GM03348 (cell line): ENCODE measurements at regions not wholly inside any gene's neighbourhood (a gene's known extent, or its start where the extent isn't known, plus 50 kb on each side); places are given as distances from the start of the nearest gene placed in this dataset.

Source experiments
- DNase-seq: peaks from one replicate; pipeline ENCODE4 v3.0.0; 2012; ENCODE audit warnings: low spot score

DNA sequence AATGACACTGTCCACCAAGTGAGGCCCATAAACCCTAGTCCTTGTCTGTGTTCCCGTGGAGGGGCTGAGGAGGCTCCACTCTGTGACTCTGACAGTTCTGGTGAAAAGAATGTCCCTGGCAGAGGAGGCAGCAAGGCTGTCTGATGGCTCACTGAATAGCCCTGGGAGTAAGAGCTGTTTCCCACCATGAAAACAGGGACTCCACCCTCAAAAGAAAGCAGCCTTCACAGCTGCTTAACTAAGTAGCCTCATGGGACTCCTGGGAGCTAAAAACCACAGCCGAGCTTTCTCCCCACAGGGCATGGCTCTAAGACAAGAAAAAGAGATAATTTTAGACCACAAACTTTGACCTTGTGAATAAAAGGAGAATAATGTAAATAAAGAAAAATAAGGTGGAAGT lies 135.1 kb upstream of the FRY start:
- peak; percentile 82 for DNase-seq

DNA sequence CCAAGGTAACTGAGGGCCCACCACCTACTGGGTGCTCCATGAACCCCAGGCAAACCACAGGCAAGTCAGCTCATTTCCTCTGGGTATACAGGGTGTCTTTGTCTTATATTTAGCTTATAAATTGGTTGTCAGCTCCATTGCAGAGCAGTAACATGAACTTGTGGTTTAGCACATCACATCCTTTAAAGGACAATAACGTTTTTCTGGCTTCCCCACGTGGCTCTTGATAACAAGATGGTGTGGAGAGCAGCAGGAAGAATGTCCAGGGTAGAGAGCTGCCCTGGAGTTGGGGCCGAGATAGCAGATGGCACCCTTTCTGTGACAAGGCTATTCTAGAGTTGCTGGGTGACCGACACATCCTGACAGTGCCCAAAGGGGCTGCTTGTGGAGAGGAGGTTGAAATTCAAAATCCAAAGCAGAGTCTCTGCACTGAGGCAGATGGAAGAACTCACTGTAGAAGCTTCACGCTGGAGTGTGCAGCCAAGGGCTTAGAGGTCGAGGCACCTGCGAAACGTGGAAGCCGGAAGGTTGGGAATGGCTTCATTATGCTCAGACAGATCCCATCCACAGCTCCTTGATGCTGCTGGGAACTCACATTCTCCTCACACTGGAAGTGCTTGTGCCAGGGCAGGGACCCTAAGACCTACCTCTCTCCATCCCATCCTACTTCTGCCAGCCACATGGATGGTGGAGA lies 133.0 kb upstream of the FRY start:
- no peak for DNase-seq

DNA sequence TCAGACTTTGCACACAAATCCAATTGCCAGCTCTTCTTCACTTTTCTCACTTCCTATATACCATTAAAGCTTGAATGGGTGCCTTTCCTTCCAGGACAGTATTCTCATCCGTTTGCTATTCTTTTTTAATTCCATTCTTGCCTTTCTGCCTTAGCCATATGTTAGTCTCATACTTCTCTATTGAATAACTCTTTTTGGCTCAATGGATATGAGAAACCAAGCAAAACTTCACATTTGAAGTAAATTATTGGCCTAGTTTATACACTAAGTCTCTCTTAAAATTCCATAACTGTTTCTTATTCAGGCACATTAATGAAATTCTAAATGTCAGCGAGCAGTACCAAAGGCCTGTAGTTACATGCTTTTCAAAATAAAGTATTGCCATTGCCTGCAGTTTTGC lies 129.6 kb upstream of the FRY start:
- DNase-seq: no peak

DNA sequence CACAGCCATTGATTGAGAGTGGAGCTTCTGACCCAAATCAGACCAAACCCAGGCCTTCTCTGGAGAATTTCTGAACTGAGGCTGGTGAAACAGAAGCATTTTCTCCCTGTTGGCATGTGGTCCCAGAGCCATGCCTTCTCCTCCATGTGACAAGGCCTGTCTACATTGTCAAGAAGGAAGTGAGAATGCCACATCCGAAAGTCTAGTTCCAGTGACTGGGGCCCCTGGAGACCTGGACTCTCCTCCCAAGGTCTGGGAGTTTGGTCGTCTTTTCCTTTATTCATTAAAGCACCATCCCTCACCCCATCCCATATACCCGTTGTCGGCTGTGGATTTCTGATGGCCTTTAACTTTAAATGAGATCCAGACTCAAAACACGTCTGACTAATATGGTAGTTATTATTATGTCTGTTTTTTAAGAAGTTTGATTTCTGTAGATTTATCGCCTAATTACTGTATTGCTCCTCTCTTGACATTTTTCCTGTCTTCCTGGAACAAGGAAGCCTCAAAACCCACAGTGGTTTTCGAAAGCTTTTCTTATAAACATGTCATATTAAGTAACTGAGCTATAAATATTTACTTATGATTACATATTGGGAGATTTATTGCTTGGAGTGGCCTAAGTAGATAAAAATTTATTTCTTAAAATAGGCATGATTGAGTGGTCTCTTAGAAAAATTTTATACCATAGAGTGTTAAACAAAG lies 128.3 kb upstream of the FRY start:
- DNase-seq: no peak

DNA sequence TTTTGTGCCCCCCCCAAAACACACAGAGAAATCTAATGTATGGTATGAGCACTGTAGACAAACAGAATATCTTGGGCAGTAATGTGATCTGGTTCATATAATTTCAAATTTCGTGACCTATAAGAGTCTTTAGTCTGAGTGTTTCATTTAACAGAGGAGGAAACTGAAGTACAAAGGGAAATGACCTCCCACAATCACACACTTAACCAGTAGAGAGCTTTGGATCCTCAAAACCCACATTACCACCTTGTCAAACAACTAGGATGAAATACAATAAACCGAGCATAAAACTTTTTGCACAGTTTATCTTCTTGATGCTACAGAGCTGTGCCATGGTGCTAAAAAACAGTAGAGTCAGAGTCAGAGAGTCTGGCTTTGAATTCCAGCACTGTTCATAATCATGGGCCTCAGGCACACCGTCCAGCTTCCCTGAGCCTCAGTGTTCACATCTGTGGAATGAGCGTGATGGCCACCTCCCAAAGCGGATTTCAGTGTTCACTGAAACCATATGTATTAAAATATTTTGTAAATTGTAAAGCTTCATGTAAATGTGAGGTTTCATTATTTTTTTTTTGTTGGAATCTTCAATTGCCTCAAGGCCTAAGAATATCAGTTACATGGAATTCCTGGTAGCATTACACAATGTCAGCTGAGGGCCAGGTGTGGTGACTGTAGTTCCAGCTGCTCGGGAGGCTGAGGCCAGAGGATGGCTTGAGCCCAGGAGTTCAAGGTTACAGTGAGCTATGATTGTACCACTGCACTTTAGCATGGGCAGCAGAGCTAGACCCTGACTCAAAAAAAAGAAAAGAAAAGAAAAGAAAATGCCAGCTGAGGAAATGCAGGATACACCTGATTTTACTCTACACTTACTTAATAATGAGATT lies 126.4 kb upstream of the FRY start:
- no peak for DNase-seq

DNA sequence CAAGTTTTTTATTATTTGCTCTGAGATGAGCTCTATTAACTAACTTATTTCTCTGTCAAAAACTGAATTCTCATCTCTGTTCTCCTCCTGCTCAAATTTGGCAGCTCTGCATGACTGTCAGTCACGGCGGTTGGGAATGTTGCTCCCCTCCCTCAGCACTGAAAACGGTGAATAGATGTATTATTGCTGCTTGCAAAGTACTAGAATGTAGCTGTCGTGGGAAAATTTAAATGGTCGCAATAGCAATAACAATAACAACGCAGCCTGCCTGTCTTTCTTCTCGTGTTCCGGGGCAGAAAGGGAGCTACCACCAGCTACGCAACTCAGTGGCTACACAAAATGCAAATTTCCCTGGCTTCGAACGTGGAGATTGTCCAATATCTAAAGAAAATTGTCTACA lies 125.6 kb upstream of the FRY start:
- DNase-seq: no peak

DNA sequence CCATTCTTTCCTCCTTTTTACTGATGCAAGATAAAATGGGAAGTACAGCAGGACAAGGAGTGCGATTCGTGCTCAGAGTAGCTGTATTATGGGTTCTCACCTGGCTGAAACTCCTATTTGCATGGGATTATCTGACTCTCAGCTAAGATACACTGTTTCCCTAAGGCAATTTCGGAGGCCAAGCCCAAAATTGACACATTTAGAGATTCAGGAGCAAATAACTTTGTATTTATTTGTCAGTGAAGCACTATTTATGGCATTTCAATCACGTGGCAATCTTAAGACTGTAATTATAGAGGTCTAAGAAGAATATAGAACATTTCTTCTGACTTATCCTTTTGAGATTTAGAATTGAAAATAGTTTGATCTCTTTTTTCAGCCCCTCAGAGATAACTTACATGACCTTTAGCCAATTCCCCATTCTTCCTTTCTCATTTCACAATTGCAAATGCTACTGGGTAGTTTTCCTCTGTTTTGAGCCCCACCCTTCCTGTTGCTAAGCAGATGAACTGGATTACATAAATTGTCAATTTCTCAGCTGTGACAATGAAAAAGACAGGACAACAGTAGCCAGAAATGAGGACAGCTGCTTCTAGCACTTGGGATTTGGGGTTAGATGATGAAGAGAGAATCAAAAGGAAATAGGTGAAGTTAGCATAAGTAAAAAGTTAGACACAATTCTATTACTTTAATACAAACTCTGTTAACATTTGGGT lies 122.7 kb upstream of the FRY start:
- DNase-seq: no peak

DNA sequence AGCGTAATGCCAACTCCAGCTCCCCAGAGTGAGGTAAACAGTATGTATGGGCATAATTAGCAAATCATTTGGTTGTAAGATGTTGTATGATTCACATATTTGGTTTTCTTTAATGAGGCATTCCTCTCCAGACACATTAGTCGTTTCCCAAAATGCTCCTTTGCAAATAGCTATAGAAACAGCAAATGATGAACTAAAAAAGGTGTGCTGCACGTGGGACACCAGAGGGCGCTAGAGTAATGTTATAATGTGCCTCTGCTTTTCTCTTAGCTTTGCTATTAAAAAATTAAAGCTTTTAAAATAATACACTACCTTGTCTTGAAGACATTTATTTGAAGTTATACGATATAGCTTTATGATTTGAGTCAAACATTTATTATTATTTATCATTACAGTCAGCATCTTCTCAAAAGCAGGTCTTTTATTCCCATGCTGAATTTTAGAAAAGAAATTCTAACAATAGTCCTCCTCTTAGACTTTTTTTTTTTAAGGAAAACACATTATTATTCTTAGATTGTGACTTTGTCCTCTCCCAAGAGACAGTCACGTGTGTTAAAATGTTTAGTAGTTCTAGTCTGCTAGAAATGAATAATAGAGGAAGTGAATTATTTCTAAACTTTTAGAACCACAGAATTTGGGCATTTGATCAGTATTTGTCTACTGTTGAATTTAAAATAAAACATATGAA lies 121.6 kb upstream of the FRY start:
- peak; percentile 50 for DNase-seq

DNA sequence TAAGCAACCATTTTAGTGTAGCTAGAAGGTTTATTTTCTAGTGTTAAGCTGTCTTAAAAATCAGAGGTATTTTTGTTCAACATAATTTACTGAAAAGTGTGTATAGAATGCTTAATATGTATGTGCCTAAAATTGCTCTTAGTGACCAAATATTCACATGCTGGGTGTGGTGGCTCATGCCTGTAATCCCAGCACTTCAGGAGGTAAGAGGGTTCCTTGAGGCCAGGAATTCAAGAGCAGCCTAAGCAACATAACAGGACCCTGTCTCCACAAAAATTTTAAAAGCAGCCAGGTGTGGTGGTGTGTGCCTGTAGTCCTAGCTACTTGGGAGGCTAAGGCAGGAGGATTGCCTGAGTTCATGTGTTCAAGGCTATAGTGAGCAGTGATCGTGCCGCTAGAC lies 120.9 kb upstream of the FRY start:
- no peak for DNase-seq

DNA sequence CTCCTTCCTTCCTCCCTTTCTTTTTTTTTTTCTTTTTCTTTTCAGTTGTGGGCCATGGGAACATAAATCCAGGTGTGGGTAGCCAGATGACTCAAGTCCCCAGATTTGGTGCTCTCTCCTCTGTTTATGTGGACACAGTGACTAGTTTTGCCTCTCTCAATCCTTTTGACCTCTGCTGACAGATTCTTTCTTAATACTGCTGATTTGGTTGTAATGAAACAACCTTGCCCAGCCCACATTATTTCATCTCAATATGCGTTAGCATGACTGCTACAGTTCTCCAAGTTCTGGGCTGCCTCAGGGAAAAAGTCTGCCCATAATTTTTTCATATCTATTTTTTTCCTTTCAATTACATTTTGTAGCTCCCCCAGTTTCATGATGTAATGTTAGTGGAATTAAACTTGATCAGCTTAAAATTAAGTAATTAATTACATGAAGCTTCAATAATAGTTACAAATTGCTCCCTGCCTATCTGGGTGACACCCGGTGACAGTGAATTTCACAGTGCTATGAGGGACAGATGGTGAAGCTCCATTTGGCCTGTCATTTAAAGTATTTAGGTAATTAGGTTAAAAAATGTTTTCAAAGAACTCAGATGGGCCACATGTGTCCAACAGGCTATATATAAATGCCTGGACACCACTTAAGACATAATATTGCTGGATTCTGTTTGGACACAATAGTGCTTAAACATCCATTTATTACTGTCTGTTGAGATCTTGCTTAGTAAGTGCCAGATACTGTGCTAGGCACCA lies 118.8 kb upstream of the FRY start:
- no peak for DNase-seq

DNA sequence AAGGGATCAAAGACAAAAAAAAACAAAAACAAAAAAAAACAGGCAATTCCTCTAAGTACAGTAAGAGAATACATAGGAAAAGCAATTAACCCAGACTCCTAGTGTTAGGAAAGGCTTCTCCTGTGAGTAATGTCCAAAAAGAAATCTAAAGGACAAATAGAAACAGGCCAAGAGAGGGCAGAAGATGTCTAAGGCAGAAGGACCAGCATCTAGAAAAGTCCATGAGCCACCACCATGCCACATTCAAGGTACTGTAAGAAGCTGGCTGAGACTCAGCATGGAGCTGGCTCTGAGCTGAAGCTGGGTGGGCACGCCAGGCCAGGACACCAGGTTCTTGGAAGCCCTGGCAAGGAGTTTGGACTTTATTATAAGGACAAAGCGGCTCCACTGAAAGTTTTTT lies 118.1 kb upstream of the FRY start:
- DNase-seq: peak; percentile 41

DNA sequence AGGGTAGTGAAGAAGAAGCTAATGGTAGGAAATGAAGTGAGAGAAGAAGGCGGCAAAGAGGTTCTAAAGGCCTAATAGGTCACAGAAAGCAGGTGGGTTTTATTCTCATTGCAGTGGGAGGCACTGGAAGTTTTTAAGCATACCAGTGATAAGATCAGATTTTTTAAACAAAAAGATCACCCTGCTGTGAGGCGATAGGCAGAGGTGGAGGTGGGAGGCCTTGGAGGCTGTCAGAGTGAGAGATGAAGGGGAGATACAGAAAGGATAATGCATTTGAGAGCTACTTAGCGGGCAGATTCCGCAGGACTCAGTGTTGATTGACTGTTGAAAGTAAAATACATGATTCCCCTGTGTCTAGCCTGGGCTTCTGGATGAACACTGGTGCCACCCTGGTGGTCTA lies 116.7 kb upstream of the FRY start:
- no peak for DNase-seq

DNA sequence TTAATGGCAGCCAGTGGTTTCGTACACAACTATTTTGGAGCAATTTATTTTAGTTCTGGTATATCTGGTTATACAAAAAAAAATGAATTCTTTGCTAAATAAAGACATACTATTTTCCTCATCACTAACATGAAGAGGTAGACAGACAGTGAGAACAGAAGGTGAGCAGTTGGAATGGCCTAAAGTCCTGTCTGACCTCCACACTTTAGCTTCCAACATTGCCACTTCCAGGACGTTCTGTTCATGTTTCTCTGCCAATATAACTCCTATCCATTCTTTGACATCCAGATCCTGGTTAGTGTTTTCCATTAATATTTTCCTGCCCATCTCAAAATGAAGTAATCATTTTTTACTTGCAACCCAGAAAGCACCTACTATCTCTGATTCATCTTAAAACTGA lies 112.9 kb upstream of the FRY start:
- DNase-seq: no peak

DNA sequence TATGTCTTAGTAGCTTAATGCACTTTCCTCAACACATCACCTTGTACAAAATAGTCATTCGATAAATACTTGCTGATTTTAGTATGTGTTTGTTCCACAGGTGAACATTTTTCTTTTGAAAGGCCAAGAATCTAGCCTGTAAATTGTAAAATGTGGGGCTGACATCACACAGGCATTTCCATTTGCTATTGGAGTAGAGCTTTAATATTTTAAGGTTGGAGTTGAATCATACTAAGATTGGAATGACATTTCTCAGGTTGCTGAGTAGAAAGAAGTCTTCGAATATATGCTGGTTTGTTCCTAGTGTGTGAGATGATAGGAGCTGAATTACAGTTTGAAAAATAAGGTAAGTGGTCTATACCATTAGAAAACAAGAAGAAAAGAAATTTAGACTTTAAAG lies 112.3 kb upstream of the FRY start:
- no peak for DNase-seq

DNA sequence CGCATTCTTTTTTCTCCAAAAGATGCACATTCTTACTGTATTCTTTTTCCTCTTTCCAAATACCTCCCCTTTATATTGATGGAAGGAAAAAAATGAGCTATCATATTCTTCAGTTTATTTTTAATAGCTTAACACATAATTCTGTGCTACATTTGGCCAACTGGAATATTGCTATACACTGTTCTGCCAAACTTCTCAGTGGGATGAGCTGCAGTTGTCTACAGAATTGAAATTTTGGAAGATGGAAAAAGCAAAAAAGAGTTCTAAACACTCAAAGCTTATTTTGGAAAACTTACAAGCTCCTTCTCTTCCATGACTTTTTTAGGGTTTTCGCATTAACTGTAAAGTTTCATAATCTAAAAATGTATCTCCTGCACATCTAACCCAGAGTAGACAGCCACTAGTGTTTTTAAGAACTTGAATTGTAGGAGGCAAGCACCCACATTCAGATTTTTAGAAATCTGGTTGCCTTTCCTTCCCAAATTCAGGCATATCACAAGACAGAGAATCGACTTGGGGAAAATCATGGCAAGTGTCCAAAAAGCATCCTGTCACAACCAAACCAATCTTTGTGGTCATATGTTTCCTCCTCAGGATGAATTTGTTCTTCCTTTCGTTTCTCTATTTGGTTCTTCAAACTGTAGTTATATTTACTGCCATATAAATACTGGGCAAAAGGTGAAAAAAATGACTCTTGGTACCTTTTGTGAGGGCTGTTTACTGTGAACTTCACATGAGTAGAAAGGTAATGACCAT lies 111.4 kb upstream of the FRY start:
- no peak for DNase-seq

DNA sequence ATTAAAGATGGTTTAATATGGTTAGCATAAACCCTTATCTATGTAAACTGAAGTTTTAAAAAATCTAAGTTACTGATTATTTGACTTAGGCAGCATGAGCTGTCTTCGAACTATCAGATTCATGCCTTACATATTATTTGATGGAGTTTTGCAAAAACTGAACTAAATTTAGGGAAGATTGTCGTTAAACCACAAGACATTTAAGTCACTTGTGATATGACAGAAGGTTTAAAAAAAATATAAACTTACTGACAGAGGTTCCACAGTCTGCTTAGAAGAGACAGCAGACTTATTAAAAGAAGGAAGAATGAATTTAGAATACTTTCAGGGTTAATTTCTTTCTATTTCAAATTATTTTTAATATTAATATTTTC lies 110.9 kb upstream of the FRY start:
- DNase-seq: no peak

DNA sequence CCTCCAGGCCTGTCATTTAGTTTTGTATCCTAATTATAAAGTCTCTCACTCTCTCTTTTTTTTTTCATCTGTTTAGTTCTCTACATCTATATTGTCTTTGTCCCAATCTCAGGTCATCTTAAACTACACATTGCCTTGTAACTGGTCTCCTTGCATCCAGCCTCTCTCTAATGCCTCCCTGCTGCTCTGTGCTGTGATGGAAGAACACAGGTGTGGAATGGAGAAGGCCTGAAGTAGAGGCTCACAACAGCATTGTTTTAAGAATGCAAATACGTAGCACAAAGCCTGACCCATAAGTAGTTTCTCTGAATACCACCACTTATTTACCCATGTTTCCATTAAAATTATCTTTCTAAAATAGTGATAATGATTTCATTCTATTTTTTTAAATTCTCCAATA lies 108.8 kb upstream of the FRY start:
- no peak for DNase-seq

DNA sequence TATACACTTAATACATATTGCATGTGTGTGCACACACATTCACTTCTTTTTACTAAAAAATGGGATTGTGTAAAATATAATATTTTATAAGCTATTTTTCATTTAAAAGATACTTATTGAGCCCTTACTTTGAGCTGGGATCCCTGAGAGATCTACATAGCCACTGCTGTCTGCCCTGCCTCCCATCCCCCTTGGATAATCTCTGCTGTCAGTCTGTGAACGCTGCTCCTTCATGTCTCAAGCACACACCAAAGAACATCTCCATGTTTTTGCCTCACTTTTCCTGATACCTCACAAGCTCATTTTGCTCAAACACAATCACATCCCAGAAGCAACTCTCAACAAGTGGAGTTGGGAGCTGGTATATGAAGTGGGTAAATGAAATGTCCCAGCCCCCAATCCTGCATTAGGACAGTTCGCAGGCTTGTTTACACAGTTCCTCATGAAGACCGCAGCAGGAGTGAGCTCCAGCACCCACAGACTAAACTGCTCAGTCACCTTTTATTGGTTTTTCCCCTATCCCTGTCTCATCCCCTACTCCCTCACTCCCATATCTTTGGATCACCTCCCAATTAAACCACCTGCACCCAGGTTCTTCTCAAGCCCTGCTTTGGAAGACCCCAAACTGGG lies 108.3 kb upstream of the FRY start:
- no peak for DNase-seq

DNA sequence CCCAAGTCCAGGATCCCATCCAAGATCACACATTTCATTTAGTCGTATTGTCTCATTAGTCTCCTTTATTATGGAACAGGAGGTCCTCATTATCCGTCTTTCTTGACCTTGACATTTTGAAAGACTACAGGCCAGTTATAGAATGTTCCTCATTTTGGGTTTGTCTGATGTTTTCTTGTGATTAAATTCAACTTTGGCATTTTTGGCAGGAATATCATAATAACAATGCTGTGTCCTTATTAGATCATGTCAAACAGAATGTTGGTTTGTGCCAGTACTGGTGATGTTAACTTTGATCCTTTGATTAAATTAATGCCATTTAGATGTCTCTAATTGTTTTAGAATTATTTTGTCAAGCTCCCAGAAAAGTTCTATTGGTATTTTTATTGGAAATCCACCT lies 106.5 kb upstream of the FRY start:
- DNase-seq: no peak

DNA sequence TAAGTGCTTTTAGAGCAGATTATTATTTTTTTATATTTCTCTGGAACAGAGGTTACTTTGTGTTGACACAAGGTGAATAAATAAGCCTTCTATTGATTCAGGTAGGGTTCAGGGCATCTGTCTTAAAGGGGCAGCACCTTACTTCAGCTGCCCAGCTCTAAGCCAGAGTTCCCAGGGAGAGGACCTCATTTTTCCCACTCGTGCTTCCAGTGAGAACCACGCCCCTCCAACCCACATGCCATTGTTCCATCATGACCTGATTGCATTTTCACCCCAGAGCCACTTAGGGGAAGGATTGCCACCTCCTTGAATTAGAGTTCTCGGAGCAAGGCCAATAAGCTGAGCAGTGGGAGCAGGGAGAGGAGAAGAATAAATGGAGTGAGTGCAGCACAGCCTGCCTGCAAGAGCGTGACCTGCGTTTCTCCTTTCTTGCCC lies 104.3 kb upstream of the FRY start:
- DNase-seq: no peak
